GM12878 (cell line): ENCODE measurements at regions not wholly inside any gene's neighbourhood (a gene's known extent, or its start where the extent isn't known, plus 50 kb on each side); places are given as distances from the start of the nearest gene placed in this dataset.

ENCODE experiments used
- ATAC-seq: fragments of 200-7000 bp; cut with Tn5 transposase; 3 replicates; pipeline ENCODE4 v1.9.1; 2020; ENCODE audit warnings: mild to moderate bottlenecking, moderate library complexity
- BruUV-seq: library from RNA; stranded (reverse); fragments of 400-500 nt; replicated peaks from 2 replicates; lab custom pipeline; 2021; lab: Mats Ljungman, UMichigan
- CTCF ChIA-PET: fragments of 300-600 bp; sonication (Branson Sonifier 250); formaldehyde crosslinking; extraction: SDS; loops from one replicate; lab custom pipeline; 2021; ENCODE audit warnings: inconsistent platforms; lab: Yijun Ruan, JAX
- POLR2A ChIA-PET: fragments of 350-600 bp; formaldehyde crosslinking; extraction: SDS; loops from one replicate; lab custom pipeline; 2021; ENCODE audit warnings: inconsistent platforms; lab: Charles Lee
- RAD21 ChIA-PET: fragments of 300-600 bp; sonication (Branson Sonifier 250); formaldehyde crosslinking; loops from one replicate; lab custom pipeline; 2023; ENCODE audit warnings: antibody characterized with exemption; ENCODE audit not compliant: unreplicated experiment; lab: Charles Lee
- SMC1A ChIA-PET: fragments of 300-600 bp; sonication (Branson Sonifier 250); formaldehyde crosslinking; loops from one replicate; lab custom pipeline; 2023; ENCODE audit not compliant: unreplicated experiment, uncharacterized antibody; lab: Charles Lee
- DNase-seq: peaks from one replicate; pipeline ENCODE4 v3.0.0-alpha.2; 2011; ENCODE audit warnings: low read depth, low spot score
- FAIRE-seq: peaks from 3 replicates; lab custom pipeline; 2011; peaks lifted over from hg19 to GRCh38; lab: Jason Lieb, UNC
- H2AFZ ChIP-seq: 2 replicates; pipeline ENCODE4 v1.6.0; 2011; ENCODE audit warnings: low read depth, low read length, control low read depth; ENCODE audit not compliant: control insufficient read depth
- H3K27ac ChIP-seq: 2 replicates; pipeline ENCODE4 v1.5.1; 2011; ENCODE audit warnings: control low read depth; ENCODE audit not compliant: control insufficient read depth, insufficient read depth
- H3K27me3 ChIP-seq, 2 experiments: replicated peaks in 1 of 2; 2 replicates each; pipeline versions ENCODE4 v1.6.0 to v1.6.1; 2011; ENCODE audit warnings: low read length in 1 of 2; ENCODE audit not compliant: control insufficient read depth in 2 of 2, insufficient read depth in 2 of 2
- H3K36me3 ChIP-seq, 2 experiments: 2 replicates each; pipeline ENCODE4 v1.5.1; 2011; ENCODE audit warnings: low read length in 1 of 2; ENCODE audit not compliant: control insufficient read depth in 2 of 2, insufficient read depth in 2 of 2
- H3K4me1 ChIP-seq: 2 replicates; pipeline ENCODE4 v1.6.1; 2011; ENCODE audit warnings: mild to moderate bottlenecking, low read length, moderate library complexity, mixed read lengths; ENCODE audit not compliant: control insufficient read depth, insufficient read depth
- H3K4me2 ChIP-seq: 2 replicates; pipeline ENCODE4 v1.6.0; 2011; ENCODE audit warnings: control low read depth; ENCODE audit not compliant: control insufficient read depth, insufficient read depth
- H3K4me3 ChIP-seq: fragments of 200-600 bp; sonication (generic); 2 replicates; pipeline ENCODE4 v1.5.1; 2016
- H3K79me2 ChIP-seq: 2 replicates; pipeline ENCODE4 v1.6.0; 2011; ENCODE audit warnings: low read length; ENCODE audit not compliant: control insufficient read depth, insufficient read depth
- H3K9ac ChIP-seq: 2 replicates; pipeline ENCODE4 v1.8.0; 2011; ENCODE audit warnings: low read length, control low read depth, mixed read lengths; ENCODE audit not compliant: control insufficient read depth, insufficient read depth
- H3K9me3 ChIP-seq: replicated peaks from 3 replicates; pipeline ENCODE4 v1.5.1; 2011; ENCODE audit warnings: mild to moderate bottlenecking, low read length; ENCODE audit not compliant: control insufficient read depth, insufficient read depth
- H4K20me1 ChIP-seq: 2 replicates; pipeline ENCODE4 v1.6.0; 2011; ENCODE audit not compliant: control insufficient read depth, insufficient read depth
- CREM ChIP-seq: IDR thresholded peaks from 2 replicates; pipeline ENCODE4 v1.6.1; 2014; ENCODE audit warnings: antibody characterized with exemption, low read depth
- EZH2 ChIP-seq: IDR thresholded peaks from 2 replicates; pipeline ENCODE4 v1.6.1; 2012; ENCODE audit warnings: low read depth, mild to moderate bottlenecking, control low read depth, inconsistent platforms, low read length, borderline replicate concordance; ENCODE audit not compliant: control insufficient read depth
- FOXK2 ChIP-seq: fragments of 450-650 bp; IDR thresholded peaks from 2 replicates; pipeline ENCODE4 v1.6.1; 2017; ENCODE audit warnings: mild to moderate bottlenecking, moderate library complexity
- FOXM1 ChIP-seq: IDR thresholded peaks from 2 replicates; pipeline ENCODE4 v1.6.1; 2012; ENCODE audit warnings: low read depth, mild to moderate bottlenecking, inconsistent platforms, low read length, moderate library complexity
- IKZF1 ChIP-seq: fragments of 450-650 bp; conservative IDR thresholded peaks from 2 replicates; pipeline ENCODE4 v1.6.1; 2017; ENCODE audit warnings: antibody characterized with exemption, mild to moderate bottlenecking
- IKZF2 ChIP-seq, 2 experiments: fragments of 450-650 bp; IDR thresholded peaks; 2 replicates each; pipeline ENCODE4 v1.6.1; 2017; ENCODE audit warnings: mild to moderate bottlenecking in 2 of 2, moderate library complexity in 2 of 2
- NFXL1 ChIP-seq: fragments of 450-650 bp; IDR thresholded peaks from 2 replicates; pipeline ENCODE4 v1.6.1; 2017; ENCODE audit warnings: antibody characterized with exemption, mild to moderate bottlenecking, borderline replicate concordance
- NRF1 ChIP-seq: conservative IDR thresholded peaks from 2 replicates; pipeline ENCODE4 v1.6.1; 2011; ENCODE audit warnings: mild to moderate bottlenecking, low read depth, low read length, improper control_type of control experiment
- RBBP5 ChIP-seq: fragments of 200-600 bp; sonication (generic); conservative IDR thresholded peaks from 2 replicates; pipeline ENCODE4 v1.6.1; 2016
- WRNIP1 ChIP-seq: IDR thresholded peaks from 2 replicates; pipeline ENCODE4 v1.6.1; 2011; ENCODE audit warnings: low read depth, low read length, improper control_type of control experiment, borderline replicate concordance
- ZNF622 ChIP-seq: fragments of 450-650 bp; IDR thresholded peaks from 2 replicates; pipeline ENCODE4 v1.6.1; 2017; ENCODE audit warnings: mild to moderate bottlenecking, inconsistent platforms
- WGBS: methylation state at CpG from one replicate; pipeline ENCODE4 v1.1.6; 2016; ENCODE audit warnings: low lambda C conversion rate; ENCODE audit not compliant: insufficient replicate concordance, insufficient coverage; ENCODE audit errors: missing lambda C conversion rate; 5-methylcytosine and 5-hydroxymethylcytosine counted together
- in situ Hi-C: fragments of 300-500 bp; cut with MboI; formaldehyde crosslinking; loops from 9 replicates; pipeline ENCODE4 v1.14.3; 2018; ENCODE audit warnings: mixed read lengths
- intact Hi-C: fragments of 100-400 bp; cut with micrococcal nuclease; formaldehyde crosslinking; loops from one replicate; pipeline ENCODE4 v1.14.2; 2022; ENCODE audit not compliant: unreplicated experiment
- TF ChIP-seq, protein P1 (sequence below): IDR thresholded peaks from 2 replicates; pipeline ENCODE4 v1.6.1; 2011; ENCODE audit warnings: low read depth, mild to moderate bottlenecking, low read length, moderate library complexity, borderline replicate concordance; ENCODE audit errors: extremely low read depth
- TF ChIP-seq, protein P2 (sequence below): IDR thresholded peaks from 2 replicates; pipeline ENCODE4 v1.6.1; 2011; ENCODE audit warnings: mild to moderate bottlenecking, low read depth, low read length, moderate library complexity; ENCODE audit not compliant: insufficient replicate concordance

GRCh38 chr4:116930329-116930728 lies 155.0 kb downstream of the TRAM1L1 start:
- H3K27ac ChIP-seq, result no peak overlapping the region
- 81% methylated on average over 1 of the region's 1 CpG for WGBS
- SMC1A ChIA-PET, result no interaction called here
- intact Hi-C loops, result no loop called here
- no TSS peak for BruUV-seq
- POLR2A ChIA-PET, result no interaction called here
- FAIRE-seq, result no peak
- no peak overlapping the region for H3K4me3 ChIP-seq
- H3K36me3 ChIP-seq, result no peaks in the 10 kb centered on the region
- in situ Hi-C loops, result no loop called here
- no peaks in the 10 kb centered on the region for H3K27me3 ChIP-seq
- RAD21 ChIA-PET, result no interaction called here
- H3K9me3 ChIP-seq, result no peaks in the 10 kb centered on the region
- no peaks in the 10 kb centered on the region for H3K4me1 ChIP-seq
- H3K4me2 ChIP-seq, result no peak overlapping the region
- TF ChIP-seq ZNF622 (no peak), EZH2 (no peak), IKZF1 (no peak), FOXK2 (no peak), NFXL1 (no peak)
- TF ChIP-seq, protein P1, sequence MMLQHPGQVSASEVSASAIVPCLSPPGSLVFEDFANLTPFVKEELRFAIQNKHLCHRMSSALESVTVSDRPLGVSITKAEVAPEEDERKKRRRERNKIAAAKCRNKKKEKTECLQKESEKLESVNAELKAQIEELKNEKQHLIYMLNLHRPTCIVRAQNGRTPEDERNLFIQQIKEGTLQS, result no peak
- TF ChIP-seq, all 136 proteins: peak for 0
- Histone ChIP-seq H4K20me1 (no peaks in the 10 kb centered on the region), H2AFZ (no peak overlapping the region), H3K9ac (no peak overlapping the region), H3K79me2 (no peaks in the 10 kb centered on the region)
- CTCF ChIA-PET, result no interaction called here
- no peak for ATAC-seq
- no peak for DNase-seq

DNA sequence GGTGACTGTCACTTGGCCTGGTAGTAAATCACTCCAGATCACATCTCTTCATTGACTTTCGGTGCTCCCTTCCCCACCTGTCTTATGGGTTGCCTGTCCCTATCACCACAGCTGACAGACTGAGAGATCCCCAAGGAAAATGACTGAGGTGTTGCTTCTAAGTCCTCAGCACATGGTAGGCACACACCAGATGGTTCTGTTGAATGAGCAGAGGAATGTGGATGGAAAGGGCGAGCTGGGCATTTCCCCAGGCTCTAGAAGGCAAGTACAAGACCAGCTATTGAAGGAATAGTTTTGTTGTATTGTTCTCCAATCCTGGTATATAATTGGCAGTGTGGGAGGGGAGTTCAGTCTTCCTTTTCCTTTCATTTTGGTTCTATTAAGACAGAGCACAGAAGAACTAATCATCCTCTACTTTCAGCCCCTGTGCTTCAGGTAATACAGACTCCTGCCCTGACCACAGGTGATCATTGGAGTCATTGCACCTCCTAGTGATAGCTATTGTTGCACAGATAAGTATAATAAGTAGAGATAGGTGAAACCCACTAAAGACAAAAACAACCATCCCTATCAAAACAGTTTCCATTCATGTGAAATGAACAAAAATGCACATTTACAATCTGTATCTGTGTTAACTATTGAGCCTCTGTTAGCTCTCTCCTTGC lies 158.6 kb downstream of the TRAM1L1 start:
- Histone ChIP-seq H3K79me2 (no peaks in the 10 kb centered on the region), H3K9me3 (no peaks in the 10 kb centered on the region), H3K9ac (no peak overlapping the region), H3K27ac (no peak overlapping the region), H3K27me3 (no peaks in the 10 kb centered on the region), H3K4me2 (no peak overlapping the region), H3K4me3 (no peak overlapping the region), H4K20me1 (no peaks in the 10 kb centered on the region), H3K36me3 (no peaks in the 10 kb centered on the region), H2AFZ (no peak overlapping the region), H3K4me1 (no peaks in the 10 kb centered on the region)
- in situ Hi-C loops, result no loop called here
- no TSS peak for BruUV-seq
- POLR2A ChIA-PET, result no interaction called here
- FAIRE-seq, result no peak
- 0% methylated on average over 2 of the region's 2 CpGs for WGBS
- CTCF ChIA-PET, result no interaction called here
- DNase-seq, result no peak
- intact Hi-C loops, result no loop called here
- ATAC-seq, result no peak
- SMC1A ChIA-PET, result interaction anchor here (0.9 kb wide), 1 partner anchor 13 kb away, joined by 3 read pairs; no protein-coding TSS in a partner anchor
- RAD21 ChIA-PET, result no interaction called here
- TF ChIP-seq WRNIP1 (no peak), IKZF2 (IDR thresholded peaks at IDR 0.05) (no peak), NRF1 (no peak), CREM (no peak), FOXM1 (no peak), RBBP5 (no peak)
- TF ChIP-seq, protein P2, sequence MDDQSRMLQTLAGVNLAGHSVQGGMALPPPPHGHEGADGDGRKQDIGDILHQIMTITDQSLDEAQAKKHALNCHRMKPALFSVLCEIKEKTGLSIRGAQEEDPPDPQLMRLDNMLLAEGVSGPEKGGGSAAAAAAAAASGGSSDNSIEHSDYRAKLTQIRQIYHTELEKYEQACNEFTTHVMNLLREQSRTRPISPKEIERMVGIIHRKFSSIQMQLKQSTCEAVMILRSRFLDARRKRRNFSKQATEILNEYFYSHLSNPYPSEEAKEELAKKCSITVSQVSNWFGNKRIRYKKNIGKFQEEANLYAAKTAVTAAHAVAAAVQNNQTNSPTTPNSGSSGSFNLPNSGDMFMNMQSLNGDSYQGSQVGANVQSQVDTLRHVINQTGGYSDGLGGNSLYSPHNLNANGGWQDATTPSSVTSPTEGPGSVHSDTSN, result no peak
